ENCODE measurements at regions not wholly inside any gene's neighbourhood (a gene's known extent, or its start where the extent isn't known, plus 50 kb on each side); places are given as distances from the start of the nearest gene placed in this dataset.

DNA sequence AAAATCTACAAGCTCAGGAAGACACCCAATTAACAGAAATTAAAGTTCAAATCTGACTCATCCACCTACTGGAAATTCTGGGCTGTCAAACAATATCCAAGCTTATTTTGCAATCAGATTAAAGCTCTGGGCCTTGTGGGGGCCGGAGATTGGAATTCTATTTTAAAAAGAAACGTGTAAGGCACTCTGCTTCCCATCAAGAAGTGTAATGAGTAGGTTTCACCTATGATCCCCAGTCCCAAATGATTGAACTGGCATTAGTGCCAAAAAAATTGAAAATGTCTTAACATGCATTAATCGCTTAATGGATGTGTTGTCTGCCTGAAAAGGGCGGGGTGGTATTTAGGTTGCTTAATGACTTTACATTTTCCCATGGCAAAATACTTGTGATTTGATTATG is 542.4 kb upstream of the BTBD3 start:
- H3K9ac ChIP-seq (ENCODE audit: low read depth, low read length) = no peak overlapping the region

GRCh38 chr20:11375966-11376365 is 541.7 kb upstream of the BTBD3 start:
- Histone ChIP-seq H3K9ac (ENCODE audit: low read depth, low read length) (no peak overlapping the region), H3K9me3 (ENCODE audit: control insufficient read depth, insufficient read depth, low read length) (no peaks in the 10 kb centered on the region), H3K27ac (ENCODE audit: low read depth, low read length) (no peak overlapping the region), H3K4me3 (ENCODE audit: low read depth, low read length) (no peak overlapping the region), H3K4me1 (ENCODE audit: control insufficient read depth, insufficient read depth, low read length) (peaks cover 35% of the 10 kb centered on the region), H3K36me3 (ENCODE audit: control insufficient read depth, insufficient read depth, low read length) (no peaks in the 10 kb centered on the region), H3K27me3 (ENCODE audit: control insufficient read depth, insufficient read depth, low read length) (no peaks in the 10 kb centered on the region)

More for the DNA sequence above, 542.4 kb upstream of the BTBD3 start:
- H3K9me3 ChIP-seq (ENCODE audit: control insufficient read depth, insufficient read depth, low read length) = no peaks in the 10 kb centered on the region
- H3K36me3 ChIP-seq (ENCODE audit: control insufficient read depth, insufficient read depth, low read length) = no peaks in the 10 kb centered on the region
- no peak overlapping the region for H3K4me3 ChIP-seq (ENCODE audit: low read depth, low read length)
- H3K27ac ChIP-seq (ENCODE audit: low read depth, low read length) = no peak overlapping the region
- no peaks in the 10 kb centered on the region for H3K27me3 ChIP-seq (ENCODE audit: control insufficient read depth, insufficient read depth, low read length)
- peaks cover 34% of the 10 kb centered on the region for H3K4me1 ChIP-seq (ENCODE audit: control insufficient read depth, insufficient read depth, low read length)

- peaks cover 35% of the 10 kb centered on the region for H3K4me1 ChIP-seq (ENCODE audit: control insufficient read depth, insufficient read depth, low read length)
- H3K27ac ChIP-seq (ENCODE audit: low read depth, low read length) = no peak overlapping the region
- H3K4me3 ChIP-seq (ENCODE audit: low read depth, low read length) = no peak overlapping the region
- H3K27me3 ChIP-seq (ENCODE audit: control insufficient read depth, insufficient read depth, low read length) = no peaks in the 10 kb centered on the region
- H3K9ac ChIP-seq (ENCODE audit: low read depth, low read length) = no peak overlapping the region
- no peaks in the 10 kb centered on the region for H3K9me3 ChIP-seq (ENCODE audit: control insufficient read depth, insufficient read depth, low read length)
- no peaks in the 10 kb centered on the region for H3K36me3 ChIP-seq (ENCODE audit: control insufficient read depth, insufficient read depth, low read length)
These were observed 541.3 kb upstream of the BTBD3 start for GRCh38 chr20:11376420-11376819.

GRCh38 chr20:11376998-11377397 is 540.7 kb upstream of the BTBD3 start:
- peaks cover 35% of the 10 kb centered on the region for H3K4me1 ChIP-seq (ENCODE audit: control insufficient read depth, insufficient read depth, low read length)

DNA sequence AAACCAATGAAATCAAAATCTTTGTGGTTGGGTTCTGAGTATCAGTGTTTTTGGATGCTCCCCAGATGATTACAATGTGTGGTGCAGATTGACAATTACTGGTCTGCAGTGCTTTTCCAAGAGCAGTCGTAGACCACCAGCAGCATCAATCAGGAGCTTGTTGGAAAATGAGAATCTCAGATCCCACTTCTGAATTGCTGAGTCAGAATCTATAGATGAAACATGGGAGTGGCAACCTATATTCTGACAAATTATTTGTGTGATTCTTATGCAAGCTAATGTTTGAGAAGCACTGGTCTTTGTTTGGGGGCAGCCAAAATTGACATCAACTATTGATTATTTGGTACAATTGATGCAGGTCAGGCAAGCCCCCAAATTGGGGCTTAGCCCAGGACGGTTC is 539.9 kb upstream of the BTBD3 start:
- H3K4me3 ChIP-seq (ENCODE audit: low read depth, low read length) = no peak overlapping the region
- no peaks in the 10 kb centered on the region for H3K9me3 ChIP-seq (ENCODE audit: control insufficient read depth, insufficient read depth, low read length)
- no peaks in the 10 kb centered on the region for H3K36me3 ChIP-seq (ENCODE audit: control insufficient read depth, insufficient read depth, low read length)
- no peaks in the 10 kb centered on the region for H3K27me3 ChIP-seq (ENCODE audit: control insufficient read depth, insufficient read depth, low read length)
- no peak overlapping the region for H3K9ac ChIP-seq (ENCODE audit: low read depth, low read length)
- H3K27ac ChIP-seq (ENCODE audit: low read depth, low read length) = no peak overlapping the region
- H3K4me1 ChIP-seq (ENCODE audit: control insufficient read depth, insufficient read depth, low read length) = peaks cover 34% of the 10 kb centered on the region

More at GRCh38 chr20:11376998-11377397, 540.7 kb upstream of the BTBD3 start:
- no peak overlapping the region for H3K9ac ChIP-seq (ENCODE audit: low read depth, low read length)
- no peak overlapping the region for H3K4me3 ChIP-seq (ENCODE audit: low read depth, low read length)
- H3K27me3 ChIP-seq (ENCODE audit: control insufficient read depth, insufficient read depth, low read length) = no peaks in the 10 kb centered on the region
- no peak overlapping the region for H3K27ac ChIP-seq (ENCODE audit: low read depth, low read length)
- no peaks in the 10 kb centered on the region for H3K9me3 ChIP-seq (ENCODE audit: control insufficient read depth, insufficient read depth, low read length)
- no peaks in the 10 kb centered on the region for H3K36me3 ChIP-seq (ENCODE audit: control insufficient read depth, insufficient read depth, low read length)

GRCh38 chr20:11378252-11378651 is 539.4 kb upstream of the BTBD3 start:
- Histone ChIP-seq H3K36me3 (ENCODE audit: control insufficient read depth, insufficient read depth, low read length) (no peaks in the 10 kb centered on the region), H3K27me3 (ENCODE audit: control insufficient read depth, insufficient read depth, low read length) (no peaks in the 10 kb centered on the region), H3K4me3 (ENCODE audit: low read depth, low read length) (no peak overlapping the region), H3K4me1 (ENCODE audit: control insufficient read depth, insufficient read depth, low read length) (peaks cover 29% of the 10 kb centered on the region), H3K9me3 (ENCODE audit: control insufficient read depth, insufficient read depth, low read length) (no peaks in the 10 kb centered on the region), H3K27ac (ENCODE audit: low read depth, low read length) (no peak overlapping the region), H3K9ac (ENCODE audit: low read depth, low read length) (no peak overlapping the region)

DNA sequence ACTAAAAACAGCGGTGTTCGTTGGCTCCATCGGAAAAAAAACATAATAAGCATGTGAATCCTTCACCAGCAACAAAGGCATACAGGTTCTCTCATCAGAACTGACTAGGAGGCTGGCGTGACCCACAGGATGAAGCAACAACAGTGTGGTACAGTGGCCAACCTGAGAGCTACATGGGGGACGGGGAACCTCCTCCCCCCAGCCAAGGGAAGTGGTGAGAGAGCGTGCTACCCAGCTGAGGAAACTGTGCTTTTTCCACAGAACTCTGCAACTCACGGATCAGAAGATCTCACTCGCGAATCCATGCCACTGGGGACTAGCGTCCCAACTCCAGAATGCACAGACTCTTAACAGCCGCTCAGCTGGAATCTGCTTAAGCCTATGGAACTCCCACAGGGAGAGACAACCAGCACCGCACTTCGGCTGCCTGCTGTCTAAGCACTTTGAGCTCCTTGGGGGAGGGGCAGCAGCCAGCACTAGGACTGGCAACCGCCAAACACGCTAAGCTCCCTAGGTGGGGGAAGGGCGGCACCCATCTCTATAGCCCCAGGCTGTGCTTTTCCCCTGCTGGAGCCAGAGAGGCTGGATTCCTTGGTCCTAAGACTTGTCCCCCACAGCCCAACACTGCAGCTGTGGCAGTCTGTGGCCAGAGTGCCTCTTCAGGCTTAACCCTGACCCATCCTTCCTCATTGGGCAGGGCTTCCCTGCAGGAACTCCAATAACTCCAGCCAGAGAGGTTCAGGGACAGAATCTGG is 538.3 kb upstream of the BTBD3 start:
- H3K36me3 ChIP-seq (ENCODE audit: control insufficient read depth, insufficient read depth, low read length) = no peaks in the 10 kb centered on the region
- peak overlapping the region; percentile 39; the same call in 1 of the 2 replicates for H3K4me3 ChIP-seq (ENCODE audit: low read depth, low read length)
- H3K9me3 ChIP-seq (ENCODE audit: control insufficient read depth, insufficient read depth, low read length) = no peaks in the 10 kb centered on the region
- H3K9ac ChIP-seq (ENCODE audit: low read depth, low read length) = peak overlapping the region; percentile 21; the same call in 1 of the 2 replicates
- no peaks in the 10 kb centered on the region for H3K27me3 ChIP-seq (ENCODE audit: control insufficient read depth, insufficient read depth, low read length)
- peak overlapping the region; percentile 64 for H3K27ac ChIP-seq (ENCODE audit: low read depth, low read length)
- H3K4me1 ChIP-seq (ENCODE audit: control insufficient read depth, insufficient read depth, low read length) = peaks cover 25% of the 10 kb centered on the region

GRCh38 chr20:11380283-11380682 is 537.4 kb upstream of the BTBD3 start:
- Histone ChIP-seq H3K4me1 (ENCODE audit: control insufficient read depth, insufficient read depth, low read length) (peaks cover 25% of the 10 kb centered on the region), H3K4me3 (ENCODE audit: low read depth, low read length) (no peak overlapping the region), H3K36me3 (ENCODE audit: control insufficient read depth, insufficient read depth, low read length) (no peaks in the 10 kb centered on the region), H3K27ac (ENCODE audit: low read depth, low read length) (peak overlapping the region; percentile 64), H3K9me3 (ENCODE audit: control insufficient read depth, insufficient read depth, low read length) (no peaks in the 10 kb centered on the region), H3K27me3 (ENCODE audit: control insufficient read depth, insufficient read depth, low read length) (no peaks in the 10 kb centered on the region), H3K9ac (ENCODE audit: low read depth, low read length) (no peak overlapping the region)

DNA sequence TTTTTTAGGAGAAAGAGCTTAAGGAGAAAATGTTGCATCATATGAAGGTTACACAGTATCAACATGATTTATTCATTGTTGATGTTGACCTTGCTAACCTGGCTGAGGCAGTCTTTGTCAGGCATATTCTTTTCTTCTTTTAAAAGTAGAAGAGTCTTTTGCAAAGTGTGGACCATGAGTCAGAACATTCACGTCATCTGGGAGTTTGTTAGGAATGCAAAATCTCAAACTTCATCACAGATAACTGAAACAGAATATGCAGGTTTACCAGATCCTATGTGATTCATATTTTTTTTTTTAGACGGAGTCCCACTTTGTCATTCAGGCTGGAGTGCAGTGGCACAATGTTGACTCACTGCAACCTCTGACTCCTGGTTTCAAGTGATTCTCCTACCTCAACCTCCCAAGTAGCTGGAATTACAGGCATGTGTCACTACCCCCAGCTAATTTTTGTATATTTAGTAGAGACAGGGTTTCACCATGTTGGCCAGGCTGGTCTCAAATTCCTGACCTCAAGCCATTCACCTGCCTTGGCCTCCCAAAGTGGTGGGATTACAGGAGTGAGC is 530.4 kb upstream of the BTBD3 start:
- H3K27ac ChIP-seq (ENCODE audit: low read depth, low read length) = no peak overlapping the region
- peaks cover 5% of the 10 kb centered on the region; the same call in 1 of the 2 replicates for H3K4me1 ChIP-seq (ENCODE audit: control insufficient read depth, insufficient read depth, low read length)
- H3K9ac ChIP-seq (ENCODE audit: low read depth, low read length) = no peak overlapping the region
- no peaks in the 10 kb centered on the region for H3K27me3 ChIP-seq (ENCODE audit: control insufficient read depth, insufficient read depth, low read length)
- no peaks in the 10 kb centered on the region for H3K36me3 ChIP-seq (ENCODE audit: control insufficient read depth, insufficient read depth, low read length)
- H3K4me3 ChIP-seq (ENCODE audit: low read depth, low read length) = no peak overlapping the region
- no peaks in the 10 kb centered on the region for H3K9me3 ChIP-seq (ENCODE audit: control insufficient read depth, insufficient read depth, low read length)

GRCh38 chr20:11389186-11389585 is 528.5 kb upstream of the BTBD3 start:
- H3K9ac ChIP-seq (ENCODE audit: low read depth, low read length) = no peak overlapping the region
- H3K36me3 ChIP-seq (ENCODE audit: control insufficient read depth, insufficient read depth, low read length) = no peaks in the 10 kb centered on the region
- no peaks in the 10 kb centered on the region for H3K27me3 ChIP-seq (ENCODE audit: control insufficient read depth, insufficient read depth, low read length)
- H3K27ac ChIP-seq (ENCODE audit: low read depth, low read length) = no peak overlapping the region
- no peaks in the 10 kb centered on the region for H3K9me3 ChIP-seq (ENCODE audit: control insufficient read depth, insufficient read depth, low read length)
- peaks cover 5% of the 10 kb centered on the region; the same call in 1 of the 2 replicates for H3K4me1 ChIP-seq (ENCODE audit: control insufficient read depth, insufficient read depth, low read length)
- H3K4me3 ChIP-seq (ENCODE audit: low read depth, low read length) = no peak overlapping the region

DNA sequence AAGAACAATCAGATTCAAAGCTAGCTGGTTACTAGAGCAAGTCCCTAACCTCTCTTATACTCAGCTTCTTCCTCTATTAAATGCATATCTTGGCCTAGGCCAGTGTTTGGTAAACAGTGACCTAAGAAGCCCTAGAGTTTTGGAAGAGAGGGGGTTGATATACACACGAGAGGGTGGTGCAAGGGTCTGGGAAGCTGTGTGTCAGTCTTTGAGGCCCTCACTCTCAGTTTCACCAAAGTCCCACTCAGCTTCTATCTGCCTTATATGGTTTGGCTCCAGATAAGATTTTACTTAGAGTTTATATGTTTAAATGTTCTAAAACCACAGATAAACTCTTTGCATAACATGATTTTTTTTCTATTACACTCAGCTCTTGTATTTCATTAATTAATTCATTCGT is 526.1 kb upstream of the BTBD3 start:
- Histone ChIP-seq H3K4me1 (ENCODE audit: control insufficient read depth, insufficient read depth, low read length) (peaks cover 5% of the 10 kb centered on the region; the same call in 1 of the 2 replicates), H3K27ac (ENCODE audit: low read depth, low read length) (no peak overlapping the region), H3K9me3 (ENCODE audit: control insufficient read depth, insufficient read depth, low read length) (no peaks in the 10 kb centered on the region), H3K4me3 (ENCODE audit: low read depth, low read length) (no peak overlapping the region), H3K36me3 (ENCODE audit: control insufficient read depth, insufficient read depth, low read length) (no peaks in the 10 kb centered on the region), H3K27me3 (ENCODE audit: control insufficient read depth, insufficient read depth, low read length) (no peaks in the 10 kb centered on the region), H3K9ac (ENCODE audit: low read depth, low read length) (no peak overlapping the region)

Data from HUES48 (cell line).